GM21381 (cell line): ENCODE measurements at regions not wholly inside any gene's neighbourhood (a gene's known extent, or its start where the extent isn't known, plus 50 kb on each side); places are given as distances from the start of the nearest gene placed in this dataset.
"Not testable (repeated sequence)": the region's sequence is repeated elsewhere in the genome, so short reads cannot be mapped to it uniquely, and the experiment has no call there.

Experiments used
- ATAC-seq: cut with Tn5 transposase; IDR thresholded peaks from one replicate; pipeline ENCODE4 v1.9.1; 2021; ENCODE audit warnings: mild to moderate bottlenecking, moderate library complexity; ENCODE audit not compliant: unreplicated experiment

DNA sequence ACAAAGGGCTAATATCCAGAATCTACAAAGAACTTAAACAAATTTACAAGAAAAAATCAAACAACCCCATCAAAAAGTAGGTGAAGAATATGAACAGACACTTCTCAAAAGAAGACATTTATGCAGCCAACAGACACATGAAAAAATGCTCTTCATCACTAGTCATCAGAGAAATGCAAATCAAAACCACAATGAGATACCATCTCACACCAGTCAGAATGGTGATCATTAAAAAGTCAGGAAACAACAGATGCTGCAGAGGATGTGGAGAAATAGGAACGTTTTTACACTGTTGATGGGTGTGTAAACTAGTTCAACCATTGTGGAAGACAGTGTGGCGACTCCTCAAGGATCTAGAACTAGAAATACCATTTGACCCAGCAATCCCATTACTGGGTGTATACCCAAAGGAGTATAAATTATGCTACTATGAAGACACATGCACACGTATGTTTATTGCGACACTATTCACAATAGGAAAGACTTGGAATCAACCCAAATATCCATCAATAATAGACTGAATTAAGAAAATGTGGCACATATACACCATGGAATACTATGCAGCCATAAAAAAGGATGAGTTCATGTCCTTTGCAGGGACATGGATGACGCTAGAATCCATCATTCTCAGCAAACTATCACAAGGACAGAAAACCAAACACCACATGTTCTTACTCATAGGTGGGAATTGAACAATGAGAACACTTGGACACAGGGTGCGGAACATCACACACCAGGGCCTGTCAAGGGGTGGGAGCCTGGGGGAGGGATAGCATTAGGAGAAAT lies 241.5 kb downstream of the KCNRG start:
- ATAC-seq, result not testable (repeated sequence)

DNA sequence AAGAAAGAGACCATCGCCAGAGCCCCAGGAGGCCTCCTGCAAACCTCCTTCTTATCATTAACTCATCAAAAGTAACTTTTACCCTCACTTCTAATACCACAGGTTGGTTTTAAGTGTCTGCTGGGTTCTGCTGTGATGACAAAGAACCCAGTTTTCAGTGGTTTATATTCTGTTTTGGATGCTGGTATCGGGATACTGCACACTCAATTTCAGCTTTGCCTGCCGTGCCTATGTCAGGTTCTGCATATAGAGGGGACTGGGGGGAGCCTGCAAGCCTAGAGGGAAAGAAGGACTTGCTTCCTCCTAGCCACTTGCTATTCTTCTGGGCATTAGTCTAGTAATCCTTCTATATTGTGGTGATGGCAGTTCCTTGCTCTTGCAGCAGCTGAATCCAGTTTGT lies 242.4 kb downstream of the KCNRG start:
- no peak for ATAC-seq

DNA sequence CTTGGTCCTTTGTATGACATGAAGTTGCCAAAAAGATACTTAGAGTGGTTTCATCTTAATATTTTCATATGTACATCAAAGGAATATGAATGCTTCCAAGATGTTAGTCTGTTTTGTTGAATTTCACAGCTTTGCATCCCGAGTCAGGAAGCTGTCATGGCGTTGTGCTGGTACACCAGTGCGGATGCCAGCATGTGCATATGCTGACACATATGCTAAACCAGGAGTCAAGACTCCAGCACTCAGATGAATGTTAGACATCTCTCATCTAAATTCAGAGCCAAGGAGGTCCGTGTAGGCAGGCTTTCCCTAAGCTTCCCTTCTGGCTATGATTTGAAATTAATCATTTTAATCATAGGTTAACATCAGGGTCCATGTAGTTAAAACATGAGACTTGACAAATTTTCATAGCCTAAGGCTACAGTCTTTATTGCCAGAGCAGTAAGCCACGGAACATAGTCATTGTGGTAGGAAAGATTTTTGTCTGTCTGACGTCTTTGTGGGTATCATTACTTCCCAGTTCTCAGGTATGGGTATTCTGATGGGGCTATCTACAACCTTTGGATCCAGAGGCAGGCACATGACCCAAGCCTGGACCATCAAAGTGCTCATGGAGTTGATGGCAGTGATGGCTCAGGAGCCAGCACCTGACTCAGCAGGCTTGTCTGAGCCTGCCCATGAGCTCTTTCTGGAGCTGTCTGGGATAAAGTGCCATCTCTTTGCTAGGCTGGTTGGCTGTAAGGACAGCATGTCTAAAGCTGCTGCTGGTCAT lies 246.1 kb downstream of the KCNRG start:
- no peak for ATAC-seq

DNA sequence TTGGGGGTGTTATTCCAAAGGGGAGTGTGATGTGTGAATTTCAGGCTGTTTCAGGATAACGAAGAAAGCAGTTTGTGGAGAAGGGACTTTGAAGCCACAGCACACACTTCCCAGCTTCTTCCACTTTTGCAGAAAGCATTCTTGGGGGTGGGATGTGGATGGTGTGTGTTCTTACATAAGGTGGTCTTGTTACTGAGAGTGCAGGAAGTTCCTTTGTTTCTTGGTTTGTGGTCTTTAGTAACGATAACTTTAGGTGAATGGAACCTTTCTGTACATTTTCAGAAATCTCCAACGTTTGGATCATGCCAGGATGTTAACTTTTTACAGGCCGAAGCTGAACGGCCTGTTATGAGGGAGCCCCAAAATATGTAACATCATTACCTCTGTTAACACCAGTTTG lies 251.8 kb downstream of the KCNRG start:
- no peak for ATAC-seq

DNA sequence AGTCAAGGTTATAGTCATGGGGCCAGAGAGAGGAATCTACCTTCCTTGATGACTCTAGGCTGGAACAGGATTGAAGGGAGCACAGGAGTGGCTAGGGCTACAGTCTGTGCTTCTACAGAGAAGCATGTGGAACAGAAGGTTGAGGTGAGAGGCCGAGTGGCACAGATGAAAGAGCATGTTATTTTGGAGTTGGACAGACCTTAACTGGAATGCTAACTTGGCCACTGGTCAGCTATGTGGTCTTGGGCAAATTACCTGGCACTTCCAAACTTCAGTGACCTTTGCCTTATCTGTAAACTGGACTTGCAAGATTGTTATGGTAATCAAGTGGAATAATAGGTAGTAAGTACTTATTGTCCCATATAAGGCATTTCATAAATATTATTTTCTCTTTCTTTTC lies 252.7 kb downstream of the KCNRG start:
- no peak for ATAC-seq

DNA sequence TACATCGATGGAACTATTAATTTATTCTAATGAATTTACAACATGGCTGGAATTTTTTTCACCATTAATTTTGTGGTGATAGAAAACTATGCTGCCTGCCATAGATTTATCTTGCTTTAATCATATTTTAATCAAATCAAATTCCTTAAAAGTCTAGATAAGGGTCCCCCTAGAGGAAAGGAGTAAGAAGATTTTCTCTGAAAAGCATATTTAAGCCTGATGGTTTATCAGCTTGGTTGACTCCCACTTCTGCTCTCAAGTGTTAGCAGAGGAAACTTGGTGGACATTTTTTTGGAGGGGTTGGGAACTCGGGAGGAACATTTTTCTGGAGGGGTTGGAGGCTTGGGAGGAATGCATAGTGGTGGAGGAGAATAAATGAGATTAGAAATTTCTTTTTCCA lies 253.3 kb downstream of the KCNRG start:
- no peak for ATAC-seq

DNA sequence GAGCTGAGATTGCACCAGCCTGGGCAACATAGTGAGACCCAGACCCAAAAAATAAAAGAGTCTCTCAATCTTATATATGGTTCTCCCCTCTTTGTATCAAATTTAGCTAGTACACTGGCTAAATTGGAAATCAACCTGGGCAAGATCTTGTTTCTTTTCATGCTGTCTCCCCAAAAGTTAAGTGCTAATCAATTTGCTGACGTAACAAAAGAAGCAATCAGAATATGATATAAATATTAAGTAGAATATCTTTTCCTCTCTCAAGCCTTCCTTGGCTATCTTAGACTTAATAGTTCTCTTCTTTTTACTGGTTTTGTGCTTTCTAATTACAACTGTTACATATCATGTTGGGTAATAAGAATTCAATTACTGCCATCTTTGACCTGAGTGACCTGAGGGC lies 258.9 kb downstream of the KCNRG start:
- ATAC-seq, result no peak

DNA sequence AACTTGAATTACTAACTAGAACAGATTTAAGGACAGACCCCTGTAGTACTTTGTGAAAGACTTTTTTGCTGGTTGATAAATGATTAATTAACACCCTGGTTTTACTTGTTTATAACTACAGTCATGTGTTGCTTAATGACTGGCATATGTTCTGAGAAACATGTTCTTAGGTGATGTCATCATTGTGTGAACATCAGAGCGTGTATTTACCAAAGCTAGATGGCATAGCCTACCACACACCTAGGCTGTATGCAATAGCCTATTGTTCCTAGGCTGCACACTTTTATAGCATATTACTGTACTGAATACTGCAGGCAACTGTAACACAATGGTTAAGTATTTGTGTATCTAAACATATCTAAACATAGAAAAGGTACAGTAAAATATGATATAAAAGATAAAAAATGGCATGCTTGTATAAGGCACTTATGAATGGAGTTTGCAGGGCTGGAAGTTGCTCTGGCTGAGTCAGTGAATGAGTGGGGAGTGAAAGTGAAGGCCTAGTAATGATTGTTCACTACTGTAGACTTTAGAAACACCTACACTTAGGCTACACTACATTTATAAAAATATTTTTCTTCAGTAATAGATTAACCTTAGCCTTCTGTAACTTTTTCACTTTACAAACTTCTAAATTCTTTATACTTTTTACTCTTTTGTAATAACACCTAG lies 260.3 kb downstream of the KCNRG start:
- no peak for ATAC-seq

DNA sequence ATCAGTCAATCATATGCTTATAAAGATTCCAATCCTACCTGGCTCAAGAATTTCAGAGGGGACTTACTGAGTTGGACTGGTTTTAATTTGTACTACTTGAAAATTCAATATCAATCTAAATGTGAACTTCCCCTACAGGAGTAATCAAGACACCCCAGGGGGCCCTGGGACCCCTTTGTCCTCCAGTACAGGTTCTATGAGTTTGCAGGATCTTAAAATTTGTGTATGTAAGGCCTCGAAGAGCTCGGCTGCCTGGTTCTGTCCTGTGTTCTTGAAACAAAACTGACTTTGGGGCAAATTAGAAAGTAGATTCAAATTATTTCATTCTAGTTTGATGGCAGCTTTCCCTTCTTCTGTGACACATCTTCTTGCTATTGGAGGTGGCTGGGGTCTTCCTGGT lies 261.3 kb downstream of the KCNRG start:
- no peak for ATAC-seq

DNA sequence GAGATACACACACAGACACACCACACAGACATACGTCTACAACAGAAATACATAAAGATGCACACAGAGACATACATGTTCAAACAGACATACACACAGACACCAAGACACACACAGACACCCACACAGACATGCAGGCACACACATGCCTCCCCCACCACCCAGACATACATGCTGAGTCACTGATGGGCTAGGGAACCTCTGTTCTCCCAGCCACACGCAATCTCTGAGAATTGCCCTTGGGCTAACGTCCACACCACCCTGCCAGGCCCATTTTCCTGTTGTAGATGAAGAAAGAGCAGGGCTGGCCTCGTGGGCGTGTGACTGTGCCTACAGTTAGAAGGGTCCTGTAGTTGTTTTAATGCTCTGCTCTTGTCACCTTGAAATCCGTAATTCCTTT lies 261.9 kb downstream of the KCNRG start:
- no peak for ATAC-seq

DNA sequence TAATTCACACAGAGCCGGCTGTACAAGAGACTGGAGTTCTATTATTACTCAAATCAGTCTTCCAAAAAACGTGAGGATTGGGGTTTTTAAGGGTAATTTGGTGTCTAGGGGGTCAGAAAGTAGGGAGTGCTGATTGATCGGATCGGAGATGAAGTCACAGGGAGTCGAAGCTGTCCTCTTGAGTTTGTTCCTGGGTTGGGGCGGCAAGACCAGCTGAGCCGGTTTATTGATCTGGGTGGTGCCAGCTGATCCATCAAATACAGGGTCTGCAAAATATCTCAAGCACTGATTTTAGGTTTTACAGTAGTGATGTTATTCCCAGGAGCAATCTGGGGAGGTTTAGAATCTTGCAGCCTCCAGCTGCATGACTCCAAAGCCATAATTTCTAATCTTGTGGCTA lies 262.7 kb downstream of the KCNRG start:
- ATAC-seq, result no peak

DNA sequence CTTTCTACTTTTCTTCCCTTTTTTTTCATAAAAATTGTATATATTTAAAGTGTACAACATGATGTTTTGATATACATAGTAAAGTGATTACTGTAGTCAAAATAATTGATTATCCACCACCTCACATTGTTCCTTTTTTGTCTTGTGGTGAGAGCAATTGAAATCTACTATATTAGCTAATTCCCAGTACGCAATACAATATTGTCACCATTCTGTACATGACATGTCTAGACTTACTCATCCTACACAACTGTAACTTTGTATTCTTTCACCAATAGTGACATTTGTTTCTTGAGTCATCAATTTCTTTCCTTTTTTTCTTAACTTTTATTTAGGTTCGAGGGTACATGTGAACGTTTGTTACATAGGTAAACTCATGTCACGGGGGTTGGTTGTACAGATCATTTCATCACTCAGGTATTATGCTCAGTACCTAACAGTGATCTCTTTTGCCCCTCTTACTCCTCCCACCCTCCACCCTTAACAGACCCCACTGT lies 265.2 kb downstream of the KCNRG start:
- ATAC-seq, result no peak

DNA sequence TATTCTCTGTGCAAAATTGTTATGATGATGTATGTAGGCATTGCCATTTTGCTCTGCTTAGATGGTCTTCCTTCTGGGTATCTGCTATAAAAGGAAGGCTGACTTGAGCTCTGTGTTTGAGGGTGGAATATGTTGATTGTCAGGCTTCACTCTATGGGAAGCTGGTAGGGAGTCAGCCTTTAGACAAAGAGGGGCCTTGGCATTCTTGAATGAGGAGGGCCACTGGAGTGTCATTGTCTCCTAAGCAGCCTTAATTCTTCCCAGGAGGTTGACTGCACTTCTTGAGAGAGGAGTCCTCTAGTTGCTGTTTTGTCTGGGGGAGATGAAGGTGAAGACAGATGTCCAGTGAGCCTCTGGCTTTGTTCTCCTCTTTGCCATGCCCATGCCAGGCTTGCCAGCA lies 266.8 kb downstream of the KCNRG start:
- no peak for ATAC-seq

DNA sequence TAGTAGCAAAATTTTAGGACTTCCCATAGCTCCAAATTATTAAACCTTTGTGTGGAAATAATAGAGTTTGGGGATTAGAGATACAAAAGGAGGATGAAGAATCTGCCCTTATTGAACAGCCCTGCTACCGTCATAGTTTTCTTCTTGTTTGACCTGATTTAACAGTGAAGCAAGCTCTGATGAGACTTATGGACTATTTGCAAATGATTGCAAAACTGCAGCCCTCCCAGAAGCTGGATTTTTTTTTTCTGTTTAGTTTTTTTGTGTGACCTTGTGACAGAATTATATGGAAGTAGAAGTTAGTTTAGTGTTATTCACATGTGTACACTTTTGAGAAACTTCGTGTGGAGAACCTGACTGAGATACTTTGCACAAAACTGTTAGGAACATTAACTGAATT lies 267.8 kb downstream of the KCNRG start:
- ATAC-seq, result no peak

DNA sequence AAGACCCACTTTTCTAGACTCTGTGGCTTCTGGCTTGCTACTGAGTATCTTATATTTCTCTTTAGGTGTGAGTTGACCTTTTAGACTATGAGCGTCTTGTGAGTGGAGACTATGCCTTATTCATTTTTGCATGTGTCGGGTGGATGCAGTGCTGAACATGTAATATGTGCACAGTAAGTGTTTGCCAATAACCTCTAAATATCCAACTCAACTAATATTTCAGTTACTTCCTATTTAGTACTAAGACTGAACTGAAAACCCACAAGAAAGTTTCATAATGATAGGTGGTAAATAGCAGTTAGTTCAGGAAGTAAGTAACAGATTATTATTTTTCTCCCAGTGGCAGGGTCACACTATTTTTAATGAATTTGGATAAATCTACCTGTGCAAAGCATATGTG lies 269.3 kb downstream of the KCNRG start:
- ATAC-seq, result no peak

DNA sequence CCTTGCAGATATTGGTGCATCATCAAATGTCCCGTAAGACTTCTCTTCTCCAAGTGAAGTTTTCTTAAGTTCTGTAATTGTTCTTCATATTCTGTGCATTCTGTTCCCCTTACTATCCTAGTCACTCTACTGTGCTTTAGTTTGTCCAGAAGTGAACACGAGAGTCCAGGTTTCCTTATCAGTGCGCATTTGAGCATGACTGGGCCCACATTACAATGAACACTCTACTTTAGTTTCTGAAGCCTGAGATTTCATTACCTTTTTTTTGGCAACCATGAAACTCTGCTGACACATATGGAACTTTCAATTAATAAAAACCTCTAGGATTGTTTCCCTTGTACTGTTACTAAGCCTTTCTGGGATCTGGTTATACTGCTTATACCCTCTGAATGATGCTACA lies 270.0 kb downstream of the KCNRG start:
- no peak for ATAC-seq

DNA sequence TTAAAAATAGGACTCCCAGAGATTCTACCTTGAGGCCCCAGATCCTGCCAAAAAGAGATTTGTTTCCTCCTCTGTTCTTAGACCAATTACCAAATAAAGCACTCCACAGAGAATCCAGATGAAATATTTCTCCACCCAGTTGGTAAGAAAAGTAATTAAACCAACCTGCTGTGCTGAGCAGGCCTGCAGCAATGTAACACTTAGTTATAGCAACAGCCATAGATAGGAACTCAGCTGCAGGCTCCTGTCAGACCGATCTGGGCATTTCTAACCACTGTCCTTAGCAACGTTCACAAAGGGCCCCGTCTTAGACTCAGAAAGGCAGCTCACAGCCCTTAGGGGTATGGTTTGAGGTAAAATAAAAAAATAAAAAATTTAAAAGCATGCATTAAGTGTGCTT lies 271.1 kb downstream of the KCNRG start:
- no peak for ATAC-seq

DNA sequence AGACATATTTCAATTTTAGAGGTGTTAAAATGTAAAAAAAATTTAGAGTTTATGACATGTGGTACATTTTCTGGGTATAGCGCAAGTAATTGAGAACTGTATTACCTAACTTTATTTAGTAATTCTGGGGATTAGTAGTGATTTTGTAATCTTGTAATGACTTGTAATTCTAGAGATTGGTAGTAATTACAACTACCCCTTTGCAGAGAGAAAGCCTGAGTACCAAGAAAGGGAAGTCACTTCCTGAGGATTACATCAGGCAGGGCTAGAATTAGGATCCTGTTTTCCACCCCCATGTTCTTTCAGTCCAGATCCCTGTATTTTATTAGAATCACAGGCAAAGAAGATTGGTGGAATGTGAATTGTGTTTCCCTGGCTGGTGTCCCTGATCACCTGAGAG lies 274.9 kb downstream of the KCNRG start:
- no peak for ATAC-seq

DNA sequence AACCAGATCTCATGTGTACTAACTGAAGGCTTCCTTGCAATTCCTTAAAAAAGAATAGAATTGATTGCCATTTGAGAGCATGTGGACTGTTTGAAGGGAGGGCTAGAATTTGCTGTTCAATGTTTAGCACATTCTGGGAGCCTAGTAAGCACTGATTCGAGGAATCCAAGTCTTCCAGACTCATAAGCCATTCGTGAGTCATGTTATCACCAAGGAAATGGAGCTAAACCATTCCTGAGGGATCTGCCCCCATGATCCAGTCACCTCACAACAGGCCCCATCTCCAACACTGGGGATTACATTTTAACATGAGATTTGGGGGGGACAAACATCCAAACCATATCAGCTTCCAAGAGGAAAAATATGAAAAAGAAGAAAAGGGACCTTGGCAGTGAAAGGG lies 276.4 kb downstream of the KCNRG start:
- no peak for ATAC-seq

DNA sequence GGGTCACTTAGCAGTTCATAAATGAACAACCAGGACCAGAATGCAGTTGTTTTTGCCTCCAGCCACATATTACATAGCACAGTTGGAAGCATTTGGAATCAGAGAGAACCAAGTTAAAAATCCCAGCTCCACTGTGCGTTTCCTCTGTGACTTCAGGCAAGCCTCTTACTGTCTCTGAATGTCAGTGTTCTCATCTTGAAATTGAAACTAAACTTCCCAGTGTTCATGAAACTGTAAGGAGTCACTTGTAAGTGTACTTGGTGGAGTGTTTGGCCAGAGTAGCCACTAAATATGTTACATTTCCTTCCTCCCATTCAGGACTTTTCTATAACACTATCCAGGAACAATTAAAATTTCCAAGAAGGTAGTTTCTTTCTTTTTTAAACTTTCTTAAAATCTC lies 276.8 kb downstream of the KCNRG start:
- no peak for ATAC-seq

DNA sequence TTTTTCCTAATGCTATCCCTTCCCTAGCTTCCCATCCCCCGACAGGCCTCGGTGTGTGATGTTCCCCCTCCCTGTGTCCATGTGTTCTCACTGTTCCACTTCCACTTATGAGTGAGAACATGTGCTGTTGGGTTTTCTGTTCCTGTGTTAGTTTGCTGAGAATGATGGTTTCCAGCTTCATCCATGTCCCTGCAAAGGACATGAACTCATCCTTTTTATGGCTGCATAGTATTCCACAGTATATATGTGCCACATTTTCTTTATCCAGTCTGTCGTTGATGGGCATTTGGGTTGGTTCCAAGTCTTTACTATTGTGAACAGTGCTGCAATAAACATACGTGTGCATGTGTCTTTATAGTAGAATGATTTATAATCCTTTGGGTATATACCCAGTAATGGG lies 279.2 kb downstream of the KCNRG start:
- ATAC-seq, result not testable (repeated sequence)
